A549 (cell line): ENCODE measurements at regions not wholly inside any gene's neighbourhood (a gene's known extent, or its start where the extent isn't known, plus 50 kb on each side); places are given as distances from the start of the nearest gene placed in this dataset.
"Not testable (repeated sequence)": the region's sequence is repeated elsewhere in the genome, so short reads cannot be mapped to it uniquely, and the experiment has no call there.

Experiments used
- ATAC-seq, 2 experiments: fragments of 200-7000 bp in 1 of 2; fragments of >200 bp in 1 of 2; cut with Nextera tagmentation in 1 of 2; cut with Tn5 transposase in 1 of 2; 3 replicates each; pipeline versions ENCODE4 v1.8.0 to v1.9.1; 2018 to 2020; ENCODE audit warnings: mild to moderate bottlenecking in 1 of 2, moderate library complexity in 1 of 2
- CTCF ChIA-PET: fragments of 300-600 bp; sonication (Branson Sonifier 250); formaldehyde crosslinking; extraction: SDS; loops from one replicate; lab custom pipeline; 2021; ENCODE audit warnings: antibody characterized with exemption, inconsistent platforms; lab: Yijun Ruan, JAX
- POLR2A ChIA-PET: fragments of 350-600 bp; formaldehyde crosslinking; extraction: SDS; loops from one replicate; lab custom pipeline; 2021; ENCODE audit warnings: antibody characterized with exemption, inconsistent platforms; lab: Yijun Ruan, JAX
- DNase-seq, 2 experiments: peaks; one replicate each; pipeline versions ENCODE4 v3.0.0 to v3.0.0-alpha.2; 2011 to 2016; ENCODE audit warnings: low read depth in 1 of 2, low spot score in 1 of 2
- FAIRE-seq: peaks from 2 replicates; lab custom pipeline; 2011; peaks lifted over from hg19 to GRCh38; lab: Jason Lieb, UNC
- H3K27ac ChIP-seq, 2 experiments: fragments of >200 bp; sonication (Bioruptor Twin); formaldehyde crosslinking; 3 replicates each; pipeline ENCODE4 v1.5.1; 2016 to 2017
- H3K4me1 ChIP-seq: fragments of >200 bp; sonication (Bioruptor Twin); formaldehyde crosslinking; 3 replicates; pipeline ENCODE4 v1.6.1; 2016
- H3K4me2 ChIP-seq: fragments of >200 bp; sonication (Bioruptor Twin); formaldehyde crosslinking; 3 replicates; pipeline ENCODE4 v1.6.1; 2016
- H3K4me3 ChIP-seq: fragments of >200 bp; sonication (Bioruptor Twin); formaldehyde crosslinking; 3 replicates; pipeline ENCODE4 v1.5.1; 2016
- H3K9me3 ChIP-seq: fragments of >200 bp; sonication (Bioruptor Twin); formaldehyde crosslinking; 3 replicates; pipeline ENCODE4 v1.6.1; 2016
- CBX2 ChIP-seq: fragments of 200-600 bp; sonication (generic); IDR thresholded peaks from 2 replicates; pipeline ENCODE4 v1.6.1; 2016; ENCODE audit warnings: low read depth, mild to moderate bottlenecking, borderline replicate concordance
- CHD2 ChIP-seq: fragments of 150-350 bp; IDR thresholded peaks from 2 replicates; pipeline ENCODE4 v1.6.1; 2014; ENCODE audit warnings: low read length; ENCODE audit not compliant: partially characterized antibody
- EP300 ChIP-seq, 2 experiments: fragments of >200 bp; sonication (Bioruptor Twin); formaldehyde crosslinking; IDR thresholded peaks; 2 replicates in 1 of 2; 3 replicates in 1 of 2; pipeline ENCODE4 v1.6.1; 2016 to 2017
- ESRRA ChIP-seq: fragments of 150-350 bp; IDR thresholded peaks from 2 replicates; pipeline ENCODE4 v1.6.1; 2014; ENCODE audit warnings: mild to moderate bottlenecking, low read length, borderline replicate concordance
- FOXS1 ChIP-seq: fragments of 250-450 bp; sonication (Bioruptor Pico); IDR thresholded peaks from 2 replicates; pipeline ENCODE4 v1.5.0; 2020; ENCODE audit warnings: mild to moderate bottlenecking, moderate library complexity
- MAFK ChIP-seq: fragments of 450-650 bp; IDR thresholded peaks from 2 replicates; pipeline ENCODE4 v1.6.1; 2014; ENCODE audit not compliant: partially characterized antibody
- MYC ChIP-seq: IDR thresholded peaks from 2 replicates; pipeline ENCODE4 v1.6.1; 2012; ENCODE audit warnings: mild to moderate bottlenecking, inconsistent platforms, low read length, improper control_type of control experiment, borderline replicate concordance
- POLR2AphosphoS2 ChIP-seq: conservative IDR thresholded peaks from 2 replicates; pipeline ENCODE4 v1.6.1; 2012; ENCODE audit warnings: low read length, improper control_type of control experiment, inconsistent platforms
- RCOR1 ChIP-seq: fragments of 150-350 bp; IDR thresholded peaks from 2 replicates; pipeline ENCODE4 v1.6.1; 2014; ENCODE audit warnings: antibody characterized with exemption, low read length, low read depth
- SMC3 ChIP-seq: fragments of >200 bp; sonication (Bioruptor Twin); formaldehyde crosslinking; IDR thresholded peaks from 3 replicates; pipeline ENCODE4 v1.6.1; 2018; ENCODE audit warnings: inconsistent platforms
- ZFP36 ChIP-seq: fragments of 450-650 bp; IDR thresholded peaks from 2 replicates; pipeline ENCODE4 v1.6.1; 2014; ENCODE audit warnings: borderline replicate concordance; ENCODE audit not compliant: partially characterized antibody
- WGBS: methylation state at CpG from one replicate; pipeline ENCODE4 v1.1.6; 2017; ENCODE audit errors: missing lambda C conversion rate; 5-methylcytosine and 5-hydroxymethylcytosine counted together
- TF ChIP-seq, protein P1 (sequence below): fragments of 200-600 bp; sonication (generic); IDR thresholded peaks from 2 replicates; pipeline ENCODE4 v1.6.1; 2016; ENCODE audit warnings: antibody characterized with exemption, mild to moderate bottlenecking, moderate library complexity
- TF ChIP-seq, protein P2 (sequence below): IDR thresholded peaks from 2 replicates; pipeline ENCODE4 v1.6.1; 2012

DNA sequence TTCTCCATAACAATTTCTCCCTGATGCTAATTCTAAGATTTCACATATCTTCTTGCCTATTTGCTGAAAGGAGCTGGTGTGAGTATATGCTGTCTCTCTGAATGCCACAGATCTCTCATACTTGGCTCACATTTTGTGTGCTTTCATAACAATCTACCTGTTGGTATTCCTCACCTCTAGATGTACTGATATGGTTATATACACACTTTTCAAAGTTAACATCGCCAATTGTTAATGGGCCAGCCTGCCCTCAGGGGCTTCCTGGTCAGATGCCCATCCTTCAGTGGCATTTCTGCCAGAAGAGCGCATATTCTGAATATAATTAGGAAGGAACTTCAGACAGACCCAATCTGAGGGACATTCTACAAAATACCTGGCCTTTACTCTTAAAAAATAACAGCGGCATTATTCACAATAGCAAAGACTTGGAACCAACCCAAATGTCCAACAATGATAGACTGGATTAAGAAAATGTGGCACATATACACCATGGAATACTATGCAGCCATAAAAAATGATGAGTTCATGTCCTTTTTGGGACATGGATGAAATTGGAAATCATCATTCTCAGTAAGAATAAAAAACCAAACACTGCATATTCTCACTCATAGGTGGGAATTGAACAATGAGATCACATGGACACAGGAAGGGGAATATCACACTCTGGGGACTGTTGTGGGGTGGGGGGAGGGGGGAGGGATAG is 123.9 kb upstream of the FAT1 start:
- peaks cover 15% of the 10 kb centered on the region for H3K4me1 ChIP-seq
- WGBS, result 93% methylated on average over 3 of the region's 3 CpGs
- H3K4me3 ChIP-seq, POLR2A ChIA-PET, CTCF ChIA-PET, DNase-seq, H3K4me2 ChIP-seq, H3K27ac ChIP-seq, ATAC-seq, H3K9me3 ChIP-seq, FAIRE-seq: not testable (repeated sequence)

DNA sequence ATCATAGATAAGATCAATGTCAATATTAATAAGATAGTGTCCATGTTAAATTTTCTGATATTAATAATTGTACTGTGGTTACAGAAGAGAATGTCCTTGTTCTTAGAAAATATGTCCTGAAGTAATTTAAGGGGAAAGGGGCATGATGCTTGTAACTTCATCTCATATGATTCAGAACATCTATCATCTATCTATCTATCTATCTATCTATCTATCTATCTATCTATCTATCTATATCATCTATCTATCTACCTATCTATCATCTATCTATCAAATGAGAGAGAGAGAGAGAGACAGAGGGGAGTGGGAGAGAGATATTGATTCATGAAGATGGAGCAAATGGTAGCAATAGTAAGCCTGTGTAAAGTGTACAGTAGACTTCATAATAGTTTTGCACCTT is 124.8 kb upstream of the FAT1 start:
- ChIA-PET POLR2A (no interaction called here), CTCF (no interaction called here)
- Histone ChIP-seq H3K4me2 (no peak overlapping the region), H3K27ac (no peak overlapping the region), H3K9me3 (peaks cover 7% of the 10 kb centered on the region; the same call in 1 of the 3 replicates), H3K4me3 (no peak overlapping the region), H3K4me1 (peaks cover 15% of the 10 kb centered on the region)
- no peak for DNase-seq
- ATAC-seq, result no peak
- no peak for FAIRE-seq
- TF ChIP-seq MYC (no peak), ESRRA (no peak), SMC3 (no peak), RCOR1 (no peak), EP300 (IDR thresholded peaks at IDR 0.05) (no peak), ZFP36 (no peak), CHD2 (no peak), POLR2AphosphoS2 (no peak), CBX2 (no peak)
- TF ChIP-seq, protein P1, sequence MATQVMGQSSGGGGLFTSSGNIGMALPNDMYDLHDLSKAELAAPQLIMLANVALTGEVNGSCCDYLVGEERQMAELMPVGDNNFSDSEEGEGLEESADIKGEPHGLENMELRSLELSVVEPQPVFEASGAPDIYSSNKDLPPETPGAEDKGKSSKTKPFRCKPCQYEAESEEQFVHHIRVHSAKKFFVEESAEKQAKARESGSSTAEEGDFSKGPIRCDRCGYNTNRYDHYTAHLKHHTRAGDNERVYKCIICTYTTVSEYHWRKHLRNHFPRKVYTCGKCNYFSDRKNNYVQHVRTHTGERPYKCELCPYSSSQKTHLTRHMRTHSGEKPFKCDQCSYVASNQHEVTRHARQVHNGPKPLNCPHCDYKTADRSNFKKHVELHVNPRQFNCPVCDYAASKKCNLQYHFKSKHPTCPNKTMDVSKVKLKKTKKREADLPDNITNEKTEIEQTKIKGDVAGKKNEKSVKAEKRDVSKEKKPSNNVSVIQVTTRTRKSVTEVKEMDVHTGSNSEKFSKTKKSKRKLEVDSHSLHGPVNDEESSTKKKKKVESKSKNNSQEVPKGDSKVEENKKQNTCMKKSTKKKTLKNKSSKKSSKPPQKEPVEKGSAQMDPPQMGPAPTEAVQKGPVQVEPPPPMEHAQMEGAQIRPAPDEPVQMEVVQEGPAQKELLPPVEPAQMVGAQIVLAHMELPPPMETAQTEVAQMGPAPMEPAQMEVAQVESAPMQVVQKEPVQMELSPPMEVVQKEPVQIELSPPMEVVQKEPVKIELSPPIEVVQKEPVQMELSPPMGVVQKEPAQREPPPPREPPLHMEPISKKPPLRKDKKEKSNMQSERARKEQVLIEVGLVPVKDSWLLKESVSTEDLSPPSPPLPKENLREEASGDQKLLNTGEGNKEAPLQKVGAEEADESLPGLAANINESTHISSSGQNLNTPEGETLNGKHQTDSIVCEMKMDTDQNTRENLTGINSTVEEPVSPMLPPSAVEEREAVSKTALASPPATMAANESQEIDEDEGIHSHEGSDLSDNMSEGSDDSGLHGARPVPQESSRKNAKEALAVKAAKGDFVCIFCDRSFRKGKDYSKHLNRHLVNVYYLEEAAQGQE, result no peak
- TF ChIP-seq, protein P2, sequence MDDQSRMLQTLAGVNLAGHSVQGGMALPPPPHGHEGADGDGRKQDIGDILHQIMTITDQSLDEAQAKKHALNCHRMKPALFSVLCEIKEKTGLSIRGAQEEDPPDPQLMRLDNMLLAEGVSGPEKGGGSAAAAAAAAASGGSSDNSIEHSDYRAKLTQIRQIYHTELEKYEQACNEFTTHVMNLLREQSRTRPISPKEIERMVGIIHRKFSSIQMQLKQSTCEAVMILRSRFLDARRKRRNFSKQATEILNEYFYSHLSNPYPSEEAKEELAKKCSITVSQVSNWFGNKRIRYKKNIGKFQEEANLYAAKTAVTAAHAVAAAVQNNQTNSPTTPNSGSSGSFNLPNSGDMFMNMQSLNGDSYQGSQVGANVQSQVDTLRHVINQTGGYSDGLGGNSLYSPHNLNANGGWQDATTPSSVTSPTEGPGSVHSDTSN, result no peak

DNA sequence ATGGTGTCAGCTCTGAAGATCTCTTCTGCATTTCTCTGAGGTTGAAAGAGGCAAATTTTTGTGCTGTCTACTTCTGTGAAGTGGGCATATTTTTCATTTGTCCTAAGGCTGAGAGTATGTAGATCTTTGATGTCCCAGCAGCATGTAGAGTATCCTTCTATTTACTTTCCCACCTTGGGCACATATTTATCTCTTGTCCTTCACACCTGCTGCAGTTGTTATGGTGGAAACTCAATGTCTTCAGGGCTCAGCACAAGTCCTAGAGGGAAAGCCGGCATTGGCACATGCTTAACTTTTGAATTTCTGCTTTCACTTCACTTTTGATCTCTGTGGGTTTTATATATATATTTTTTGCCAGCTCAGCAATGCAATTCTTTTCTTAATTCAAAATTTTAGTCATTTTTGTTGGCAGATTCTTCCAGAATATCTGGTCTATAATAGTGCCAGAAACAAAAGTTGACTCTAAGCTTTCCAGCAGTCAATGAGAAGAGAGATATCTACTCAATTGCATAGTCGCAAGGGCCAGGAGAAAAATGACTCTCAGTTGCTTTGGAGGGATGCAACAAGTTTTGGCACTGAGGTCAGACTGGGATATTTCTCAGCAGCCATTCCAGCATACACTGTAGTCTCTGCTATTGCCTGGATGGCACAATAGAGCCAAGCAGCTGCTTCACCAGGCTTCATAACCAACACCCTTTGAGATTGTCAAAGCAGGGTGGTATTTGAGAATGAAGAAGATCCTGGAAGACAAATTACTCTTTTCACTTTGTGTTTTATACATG is 127.8 kb upstream of the FAT1 start:
- ChIA-PET POLR2A (no interaction called here), CTCF (interaction anchor here (0.9 kb wide), 1 partner anchor 19 kb away, joined by 3 read pairs; no protein-coding TSS in a partner anchor)
- ATAC-seq (no peak), DNase-seq (no peak), FAIRE-seq (no peak)
- peaks cover 7% of the 10 kb centered on the region; the same call in 1 of the 3 replicates for H3K9me3 ChIP-seq
- no peak overlapping the region for H3K4me3 ChIP-seq
- H3K4me2 ChIP-seq, result no peak overlapping the region
- TF ChIP-seq MAFK (peak; percentile 27), FOXS1 (CRISPR knock-in tag) (no peak)
- H3K4me1 ChIP-seq, result no peaks in the 10 kb centered on the region
- 73% methylated on average over 2 of the region's 2 CpGs for WGBS
- H3K27ac ChIP-seq, result no peak overlapping the region

DNA sequence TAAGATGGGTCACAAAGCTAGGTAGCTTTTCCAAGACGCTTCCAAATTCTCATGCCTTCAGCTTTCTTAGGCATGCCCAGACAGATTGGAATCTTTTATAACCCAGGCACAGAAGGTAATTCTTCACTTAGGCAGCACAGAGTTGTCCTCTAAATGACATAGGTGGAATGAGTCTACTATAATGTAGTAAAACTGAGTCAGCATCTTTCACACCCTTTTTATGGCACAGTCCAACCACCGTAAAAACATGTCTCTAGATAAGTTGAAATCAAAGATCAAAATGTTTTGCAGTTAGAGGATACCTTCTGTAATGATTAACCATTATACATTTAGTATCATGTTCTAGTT is 128.4 kb upstream of the FAT1 start:
- H3K4me3 ChIP-seq, result no peak overlapping the region
- H3K9me3 ChIP-seq, result peaks cover 7% of the 10 kb centered on the region; the same call in 1 of the 3 replicates
- H3K4me1 ChIP-seq, result no peaks in the 10 kb centered on the region
- FAIRE-seq (no peak), ATAC-seq (no peak), DNase-seq (no peak)
- ChIA-PET POLR2A (no interaction called here), CTCF (interaction anchor here (0.9 kb wide), 1 partner anchor 18 kb away, joined by 3 read pairs; no protein-coding TSS in a partner anchor)
- H3K4me2 ChIP-seq, result no peak overlapping the region
- WGBS, result 56% methylated on average over 2 of the region's 2 CpGs
- H3K27ac ChIP-seq, result no peak overlapping the region
- TF ChIP-seq MAFK, result peak; percentile 39
- no peak for TF ChIP-seq ESRRA
